ENCODE measurements at regions not wholly inside any gene's neighbourhood (a gene's known extent, or its start where the extent isn't known, plus 50 kb on each side); places are given as distances from the start of the nearest gene placed in this dataset.

DNA sequence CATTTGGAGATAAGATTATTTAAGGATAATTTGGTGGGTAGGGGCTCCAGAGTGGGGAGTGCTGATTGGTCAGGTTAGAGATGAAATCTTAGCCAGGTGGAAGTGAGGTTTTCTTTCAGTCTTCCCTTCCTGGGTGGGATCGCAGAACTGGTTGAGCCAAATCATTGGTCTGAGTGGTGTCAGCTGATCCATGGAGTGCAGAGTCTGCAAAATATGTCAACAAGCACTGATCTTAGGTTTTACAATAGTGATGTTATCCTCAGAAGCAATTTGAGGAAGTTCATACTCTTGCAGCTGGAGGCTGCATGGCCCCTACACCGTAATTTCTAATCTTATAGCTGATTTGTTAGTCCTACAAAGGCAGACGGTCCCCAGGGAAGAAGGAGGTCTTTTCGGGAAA, 1483.4 kb upstream of the ZEB2 start:
- Mint-ChIP-seq H3K9me3 (no peaks in the 10 kb centered on the region), H3K36me3 (ENCODE audit: insufficient read depth in 1 of 3, low read depth in 3 of 3) (no peaks in the 10 kb centered on the region; a peak in 1 of 7 replicates), H3K4me3 (no peak overlapping the region)

More for the DNA sequence above, 1483.4 kb upstream of the ZEB2 start:
- Mint-ChIP-seq H3K4me1 (no peaks in the 10 kb centered on the region), H3K27ac (no peak overlapping the region; a peak in 1 of 7 replicates), H3K27me3 (ENCODE audit: low read depth) (no peaks in the 10 kb centered on the region)
- no peaks in the 10 kb centered on the region for H3K79me1 ChIP-seq (ENCODE audit: insufficient read depth, low read depth, low read length, poor library complexity, severe bottlenecking)
- no peaks in the 10 kb centered on the region for H3K79me2 ChIP-seq (ENCODE audit: insufficient read depth, low read length)
- no peak overlapping the region for H3K23ac ChIP-seq (ENCODE audit: insufficient read length, low read depth, low read length)
- H2AFZ ChIP-seq (ENCODE audit: low read length): no peak overlapping the region
- no peak overlapping the region for H3K14ac ChIP-seq (ENCODE audit: insufficient read depth, low read length)
- no peaks in the 10 kb centered on the region for H4K20me1 ChIP-seq (ENCODE audit: control insufficient read depth, insufficient read depth, insufficient read length)
- H3K27me3 ChIP-seq (ENCODE audit: insufficient read depth, low read length): no peaks in the 10 kb centered on the region
- no peak overlapping the region for H3K56ac ChIP-seq (ENCODE audit: insufficient read length, low read depth, low read length)
- no peak overlapping the region for H2BK15ac ChIP-seq (ENCODE audit: low read depth, low read length)
- no peak overlapping the region for H3K4me2 ChIP-seq (ENCODE audit: insufficient read depth, insufficient read length, low read length)
- no CpG with 5 or more reads among the region's 4 CpGs for WGBS (ENCODE audit: extremely low coverage, insufficient read length, low lambda C conversion rate)
- no peak overlapping the region for H3K9ac ChIP-seq (ENCODE audit: extremely low read depth, insufficient read length, low read length)
- no peak overlapping the region for H2BK12ac ChIP-seq (ENCODE audit: insufficient read length, low read depth, low read length)
- TF ChIP-seq, protein P1, sequence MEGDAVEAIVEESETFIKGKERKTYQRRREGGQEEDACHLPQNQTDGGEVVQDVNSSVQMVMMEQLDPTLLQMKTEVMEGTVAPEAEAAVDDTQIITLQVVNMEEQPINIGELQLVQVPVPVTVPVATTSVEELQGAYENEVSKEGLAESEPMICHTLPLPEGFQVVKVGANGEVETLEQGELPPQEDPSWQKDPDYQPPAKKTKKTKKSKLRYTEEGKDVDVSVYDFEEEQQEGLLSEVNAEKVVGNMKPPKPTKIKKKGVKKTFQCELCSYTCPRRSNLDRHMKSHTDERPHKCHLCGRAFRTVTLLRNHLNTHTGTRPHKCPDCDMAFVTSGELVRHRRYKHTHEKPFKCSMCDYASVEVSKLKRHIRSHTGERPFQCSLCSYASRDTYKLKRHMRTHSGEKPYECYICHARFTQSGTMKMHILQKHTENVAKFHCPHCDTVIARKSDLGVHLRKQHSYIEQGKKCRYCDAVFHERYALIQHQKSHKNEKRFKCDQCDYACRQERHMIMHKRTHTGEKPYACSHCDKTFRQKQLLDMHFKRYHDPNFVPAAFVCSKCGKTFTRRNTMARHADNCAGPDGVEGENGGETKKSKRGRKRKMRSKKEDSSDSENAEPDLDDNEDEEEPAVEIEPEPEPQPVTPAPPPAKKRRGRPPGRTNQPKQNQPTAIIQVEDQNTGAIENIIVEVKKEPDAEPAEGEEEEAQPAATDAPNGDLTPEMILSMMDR (conservative IDR thresholded peaks at IDR 0.05): no peak
- H3K9me3 ChIP-seq (ENCODE audit: control insufficient read depth, low read depth, low read length): no peaks in the 10 kb centered on the region
- no peak for DNase-seq
- H4K91ac ChIP-seq (ENCODE audit: insufficient read length, low read depth, low read length): no peak overlapping the region
- no peak overlapping the region for H4K5ac ChIP-seq (ENCODE audit: insufficient read length, low read depth, low read length)
- H3K27ac ChIP-seq (ENCODE audit: insufficient read length, low read depth, low read length): no peak overlapping the region
- H2AK5ac ChIP-seq (ENCODE audit: insufficient read length, low read length): no peak overlapping the region
- H3T11ph ChIP-seq (ENCODE audit: low read length): no peak overlapping the region
- H3K4ac ChIP-seq (ENCODE audit: low read depth, low read length): no peak overlapping the region
- H4K8ac ChIP-seq (replicated peaks; ENCODE audit: insufficient read length, low read depth, low read length): no peak overlapping the region
- no peak overlapping the region for H2BK20ac ChIP-seq (ENCODE audit: low read depth, low read length, poor library complexity, severe bottlenecking)
- no peak overlapping the region for H3K18ac ChIP-seq (ENCODE audit: insufficient read length, low read depth, low read length)
- H2BK120ac ChIP-seq (ENCODE audit: low read depth, low read length, poor library complexity, severe bottlenecking): no peak overlapping the region
- H2BK5ac ChIP-seq (ENCODE audit: insufficient read length, low read length): no peak overlapping the region
- H3K23me2 ChIP-seq (ENCODE audit: insufficient read length, low read depth, low read length, poor library complexity, severe bottlenecking): no peaks in the 10 kb centered on the region
- H3K4me1 ChIP-seq (ENCODE audit: insufficient read depth, low read length): no peaks in the 10 kb centered on the region
